Choroid plexus epithelial cell (primary cell): ENCODE measurements at regions not wholly inside any gene's neighbourhood (a gene's known extent, or its start where the extent isn't known, plus 50 kb on each side); places are given as distances from the start of the nearest gene placed in this dataset.

ENCODE experiments used
- DNase-seq: peaks from one replicate; pipeline ENCODE4 v3.0.0-alpha.2; 2010; ENCODE audit warnings: low read depth
- H3K4me3 ChIP-seq: 2 replicates; pipeline ENCODE4 v1.5.1; 2011; ENCODE audit warnings: low read depth, mild to moderate bottlenecking, control low read depth, low read length, moderate library complexity
- TF ChIP-seq, protein P1 (sequence below): conservative IDR thresholded peaks from 2 replicates; pipeline ENCODE4 v1.5.1; 2011; ENCODE audit warnings: low read depth, mild to moderate bottlenecking, control low read depth, inconsistent platforms, low read length, moderate library complexity

DNA sequence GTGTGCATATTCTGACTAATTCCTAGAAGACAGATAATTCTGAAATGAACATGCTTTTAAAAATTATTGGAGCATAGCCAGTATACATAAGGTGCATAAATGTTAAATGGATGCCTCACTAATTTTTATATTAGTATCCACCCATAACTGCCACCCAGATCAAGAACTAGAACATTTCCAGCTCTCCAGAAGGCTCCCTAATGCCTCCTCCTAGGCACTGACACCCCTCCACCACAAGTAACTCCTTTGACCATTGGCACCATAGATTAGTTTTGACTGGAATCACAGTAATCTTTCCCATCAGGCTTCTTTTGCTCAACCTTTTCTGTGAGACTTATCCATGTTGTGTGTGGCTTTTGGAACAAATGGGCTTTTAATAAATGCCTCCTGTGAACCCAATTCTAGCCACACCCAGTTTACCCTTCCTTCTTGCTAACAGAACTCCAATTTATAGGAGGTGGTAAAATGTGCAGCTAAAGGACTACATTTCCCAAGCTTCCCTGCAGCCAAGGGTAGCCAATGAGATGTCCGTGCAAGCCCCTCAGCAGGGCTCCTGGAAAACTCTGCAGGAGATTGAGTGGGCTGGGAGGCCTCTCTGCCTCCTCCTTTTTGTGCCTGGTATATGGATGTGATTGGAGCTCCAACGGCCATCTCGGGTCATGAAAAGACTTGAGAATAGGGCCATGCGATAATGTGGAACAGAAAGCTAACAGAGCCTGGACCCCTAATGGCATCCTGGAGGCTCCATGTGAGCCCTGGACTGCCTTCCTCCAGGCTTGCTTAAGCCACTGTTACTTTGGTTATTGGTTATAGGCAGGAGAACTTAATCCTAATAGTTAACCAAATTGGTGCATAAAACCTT is 322.6 kb upstream of the TLE3 start:
- no peak overlapping the region for H3K4me3 ChIP-seq
- TF ChIP-seq, protein P1, sequence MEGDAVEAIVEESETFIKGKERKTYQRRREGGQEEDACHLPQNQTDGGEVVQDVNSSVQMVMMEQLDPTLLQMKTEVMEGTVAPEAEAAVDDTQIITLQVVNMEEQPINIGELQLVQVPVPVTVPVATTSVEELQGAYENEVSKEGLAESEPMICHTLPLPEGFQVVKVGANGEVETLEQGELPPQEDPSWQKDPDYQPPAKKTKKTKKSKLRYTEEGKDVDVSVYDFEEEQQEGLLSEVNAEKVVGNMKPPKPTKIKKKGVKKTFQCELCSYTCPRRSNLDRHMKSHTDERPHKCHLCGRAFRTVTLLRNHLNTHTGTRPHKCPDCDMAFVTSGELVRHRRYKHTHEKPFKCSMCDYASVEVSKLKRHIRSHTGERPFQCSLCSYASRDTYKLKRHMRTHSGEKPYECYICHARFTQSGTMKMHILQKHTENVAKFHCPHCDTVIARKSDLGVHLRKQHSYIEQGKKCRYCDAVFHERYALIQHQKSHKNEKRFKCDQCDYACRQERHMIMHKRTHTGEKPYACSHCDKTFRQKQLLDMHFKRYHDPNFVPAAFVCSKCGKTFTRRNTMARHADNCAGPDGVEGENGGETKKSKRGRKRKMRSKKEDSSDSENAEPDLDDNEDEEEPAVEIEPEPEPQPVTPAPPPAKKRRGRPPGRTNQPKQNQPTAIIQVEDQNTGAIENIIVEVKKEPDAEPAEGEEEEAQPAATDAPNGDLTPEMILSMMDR = no peak
- DNase-seq = peak; percentile 13

DNA sequence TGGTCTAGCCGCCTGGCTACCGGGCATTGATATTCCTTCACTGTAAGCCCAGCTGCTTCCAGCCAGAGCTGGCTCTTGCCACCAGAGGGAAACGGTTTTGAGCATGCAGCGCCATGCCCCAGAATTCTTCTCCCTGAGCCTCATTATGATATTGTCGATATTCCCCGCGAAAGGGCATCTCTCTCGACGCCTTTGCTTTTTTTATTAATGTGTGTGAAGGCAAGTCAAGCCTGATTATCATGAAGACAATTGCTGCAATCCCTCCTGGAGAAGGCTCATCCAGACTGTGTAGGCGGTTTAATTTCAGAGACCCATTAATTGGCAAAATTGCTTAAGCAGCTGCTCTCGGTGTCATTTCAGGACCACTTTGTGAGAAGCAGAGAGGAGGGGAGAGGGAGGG is 321.2 kb upstream of the TLE3 start:
- DNase-seq = no peak
- no peak overlapping the region for H3K4me3 ChIP-seq
- TF ChIP-seq, protein P1 = no peak

DNA sequence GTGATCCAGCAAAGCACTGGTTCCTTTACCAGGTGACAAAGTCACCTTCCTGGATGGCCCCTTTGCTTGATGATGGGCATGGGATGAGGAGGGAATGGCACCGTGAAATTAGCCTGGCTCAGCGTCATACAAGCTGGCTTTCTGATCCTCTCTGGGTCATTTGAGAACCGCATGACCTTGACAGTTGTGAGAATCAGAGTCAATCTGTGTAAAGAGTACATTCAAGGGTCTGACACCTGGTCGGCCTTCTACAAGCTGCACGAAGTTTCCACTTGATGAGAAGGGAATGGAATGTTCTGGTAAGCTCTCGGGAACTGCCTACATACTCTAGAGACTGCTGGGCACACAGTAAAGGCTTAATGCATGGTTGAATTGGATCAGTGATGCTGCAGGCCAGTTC is 319.8 kb upstream of the TLE3 start:
- no peak overlapping the region for H3K4me3 ChIP-seq
- TF ChIP-seq, protein P1 = no peak
- no peak for DNase-seq

DNA sequence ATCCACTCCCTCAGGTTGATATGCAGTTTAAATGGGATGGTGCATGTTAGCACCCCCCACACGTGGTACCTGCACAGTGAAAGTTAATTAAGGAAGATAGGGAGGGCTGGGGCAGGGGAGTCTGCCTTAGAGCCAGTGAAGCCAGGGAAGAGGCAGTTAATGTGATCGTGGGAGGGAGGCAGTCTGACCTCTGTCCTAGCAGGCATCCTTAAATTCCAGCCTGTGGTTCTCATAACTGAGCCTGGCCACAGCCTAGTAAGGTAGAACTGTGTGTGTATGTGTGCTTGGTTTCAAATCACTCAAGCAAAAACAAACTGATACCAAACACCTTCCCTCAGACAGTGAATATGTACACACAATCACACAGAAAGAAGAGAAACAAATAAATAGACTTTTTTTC is 319.1 kb upstream of the TLE3 start:
- TF ChIP-seq, protein P1 = no peak
- H3K4me3 ChIP-seq = no peak overlapping the region
- DNase-seq = peak; percentile 18

DNA sequence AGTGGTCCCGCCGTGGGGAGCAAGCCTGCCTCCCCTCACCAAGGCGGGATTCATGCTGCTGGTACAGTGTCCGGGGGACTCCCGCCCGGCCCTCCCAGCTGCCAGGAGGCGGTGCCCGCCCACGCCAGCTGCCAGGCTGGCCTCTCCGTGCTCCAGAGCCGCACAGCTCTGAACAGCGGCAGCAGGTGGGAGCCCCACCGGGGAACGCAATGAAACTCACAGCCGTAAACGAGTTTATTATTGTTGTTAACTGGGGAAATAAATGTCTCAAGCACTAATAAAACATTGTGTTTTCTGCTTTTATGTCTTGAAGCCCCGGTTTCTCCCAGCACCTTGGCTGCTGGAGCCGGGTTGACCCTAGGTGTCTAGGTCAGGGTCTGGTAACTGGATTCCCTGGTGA is 317.7 kb upstream of the TLE3 start:
- DNase-seq = no peak
- H3K4me3 ChIP-seq = no peak overlapping the region
- TF ChIP-seq, protein P1 = no peak

DNA sequence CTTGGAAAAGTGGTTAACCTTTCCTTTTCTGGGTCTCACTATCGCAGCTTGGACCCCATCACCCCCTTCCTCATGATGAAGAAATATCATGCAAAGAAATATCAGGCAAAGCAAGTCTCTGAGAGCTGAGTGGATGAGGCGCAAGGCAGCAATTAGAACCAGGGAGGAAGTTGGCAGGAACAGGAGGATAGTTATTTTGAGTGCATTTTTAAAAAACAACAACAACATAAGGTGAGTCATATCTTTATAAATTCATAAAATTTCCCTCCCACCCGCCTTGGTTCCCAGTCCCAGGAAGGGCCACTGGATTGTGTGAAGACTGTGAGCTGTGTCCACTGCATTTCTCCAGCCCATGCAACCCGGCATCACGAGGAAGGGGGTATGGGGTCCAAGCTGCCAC is 316.9 kb upstream of the TLE3 start:
- DNase-seq = no peak
- TF ChIP-seq, protein P1 = no peak

DNA sequence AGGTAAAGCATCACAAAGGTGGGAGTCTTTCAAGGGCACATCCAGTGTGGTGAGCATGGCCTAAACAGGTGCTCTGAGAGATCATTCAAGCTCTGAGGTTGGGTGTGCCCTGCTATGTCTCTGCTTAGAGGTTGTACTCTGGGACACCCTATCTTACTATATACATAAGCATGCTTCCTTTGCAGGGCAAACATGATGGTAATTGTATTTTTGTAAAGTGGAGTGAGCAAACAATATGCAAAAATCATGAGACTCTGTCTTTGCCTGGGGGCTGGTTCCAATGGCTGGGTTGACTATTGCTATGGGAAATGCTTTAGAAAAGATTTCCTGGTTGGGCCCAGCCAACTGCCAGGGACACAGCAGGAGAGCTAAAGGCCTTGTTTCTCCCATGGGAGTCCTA is 315.1 kb upstream of the TLE3 start:
- H3K4me3 ChIP-seq = no peak overlapping the region
- TF ChIP-seq, protein P1 = no peak
- no peak for DNase-seq

More for the DNA sequence above, 316.9 kb upstream of the TLE3 start:
- no peak overlapping the region for H3K4me3 ChIP-seq
